H1 (cell line): ENCODE measurements at regions not wholly inside any gene's neighbourhood (a gene's known extent, or its start where the extent isn't known, plus 50 kb on each side); places are given as distances from the start of the nearest gene placed in this dataset.

Experiments used
- CTCF ChIA-PET: fragments of 300-600 bp; sonication (Branson Sonifier 250); formaldehyde crosslinking; loops from one replicate; lab custom pipeline; 2021; ENCODE audit not compliant: partially characterized antibody; lab: Charles Lee
- POLR2A ChIA-PET: fragments of 300-600 bp; sonication (Branson Sonifier 250); formaldehyde crosslinking; loops from one replicate; lab custom pipeline; 2021; ENCODE audit warnings: inconsistent platforms; ENCODE audit not compliant: partially characterized antibody; lab: Charles Lee
- DNase-seq, 2 experiments: peaks; one replicate each; pipeline versions ENCODE4 v3.0.0 to v3.0.0-alpha.2; 2010 to 2022; ENCODE audit warnings: low spot score in 2 of 2, low read depth in 1 of 2, mixed read lengths in 1 of 2
- FAIRE-seq: peaks from 2 replicates; lab custom pipeline; 2011; peaks lifted over from hg19 to GRCh38; lab: Jason Lieb, UNC
- H2AFZ ChIP-seq: 2 replicates; pipeline ENCODE4 v1.8.1; 2012; ENCODE audit warnings: low read length, inconsistent platforms
- H2AK5ac ChIP-seq: 2 replicates; pipeline ENCODE4 v1.6.1; 2013; ENCODE audit warnings: low read depth, low read length
- H2BK120ac ChIP-seq: replicated peaks from 2 replicates; pipeline ENCODE3; 2013; ENCODE audit warnings: low read depth, low read length, inconsistent platforms
- H2BK12ac ChIP-seq: 2 replicates; pipeline ENCODE4 v1.6.1; 2013; ENCODE audit warnings: low read depth, low read length
- H2BK15ac ChIP-seq: 2 replicates; pipeline ENCODE4 v1.6.1; 2013; ENCODE audit warnings: low read length
- H2BK20ac ChIP-seq: 2 replicates; pipeline ENCODE4 v1.6.1; 2013; ENCODE audit warnings: low read length
- H2BK5ac ChIP-seq: 2 replicates; pipeline ENCODE4 v1.6.1; 2013; ENCODE audit warnings: low read depth, low read length
- H3K14ac ChIP-seq: 2 replicates; pipeline ENCODE4 v1.6.1; 2013; ENCODE audit warnings: inconsistent platforms; ENCODE audit not compliant: insufficient read length
- H3K18ac ChIP-seq: 2 replicates; pipeline ENCODE4 v1.6.1; 2013; ENCODE audit warnings: low read length; ENCODE audit errors: extremely low read depth
- H3K23ac ChIP-seq: 2 replicates; pipeline ENCODE4 v1.6.1; 2013; ENCODE audit warnings: inconsistent platforms; ENCODE audit not compliant: insufficient read length
- H3K23me2 ChIP-seq: 2 replicates; pipeline ENCODE4 v1.6.1; 2013; ENCODE audit warnings: low read depth, low read length
- H3K27ac ChIP-seq: 2 replicates; pipeline ENCODE4 v1.6.1; 2011; ENCODE audit warnings: low read depth, low read length, inconsistent platforms
- H3K27me3 ChIP-seq, 4 experiments: replicated peaks in 1 of 4; 1 replicate in 1 of 4; 2 replicates in 3 of 4; pipeline versions ENCODE4 v1.6.1 to v1.8.1; 2011 to 2013; ENCODE audit warnings: low read length in 3 of 4, mild to moderate bottlenecking in 3 of 4, inconsistent platforms in 2 of 4, mixed read lengths in 2 of 4, moderate library complexity in 1 of 4; ENCODE audit not compliant: control insufficient read depth in 3 of 4, insufficient read depth in 3 of 4; ENCODE audit errors: extremely low read depth in 1 of 4
- H3K36me3 ChIP-seq, 4 experiments: 2 replicates each; pipeline versions ENCODE4 v1.6.1 to v1.8.1; 2011 to 2013; ENCODE audit warnings: mild to moderate bottlenecking in 4 of 4, low read length in 3 of 4, moderate library complexity in 2 of 4, control low read depth in 1 of 4, inconsistent platforms in 1 of 4; ENCODE audit not compliant: insufficient read depth in 4 of 4, control insufficient read depth in 2 of 4
- H3K4ac ChIP-seq: replicated peaks from 2 replicates; pipeline ENCODE3; 2013; ENCODE audit warnings: low read length, low read depth, mixed read lengths, inconsistent platforms; ENCODE audit not compliant: insufficient read length
- H3K4me1 ChIP-seq, 4 experiments: replicated peaks in 1 of 4; 1 replicate in 1 of 4; 2 replicates in 3 of 4; pipeline versions ENCODE4 v1.6.1 to v1.8.1; 2011 to 2013; ENCODE audit warnings: low read length in 3 of 4, inconsistent platforms in 2 of 4, mixed read lengths in 1 of 4; ENCODE audit not compliant: insufficient read depth in 4 of 4, control insufficient read depth in 3 of 4
- H3K4me2 ChIP-seq, 2 experiments: 2 replicates each; pipeline versions ENCODE4 v1.6.1 to v1.8.1; 2011 to 2013; ENCODE audit warnings: low read depth in 2 of 2, low read length in 2 of 2, control low read depth in 1 of 2, inconsistent platforms in 1 of 2, mild to moderate bottlenecking in 1 of 2; ENCODE audit not compliant: insufficient read depth in 1 of 2
- H3K4me3 ChIP-seq, 4 experiments: fragments of 200-600, 300-600 bp in 1 of 4; sonication (generic), shearing (Covaris generic), sonication (Bioruptor Twin) in 1 of 4; 2 replicates each; pipeline versions ENCODE4 v1.5.1 to v1.8.1; 2011 to 2016; ENCODE audit warnings: low read length in 4 of 4, low read depth in 3 of 4, control low read depth in 2 of 4, inconsistent platforms in 2 of 4, mild to moderate bottlenecking in 2 of 4, mixed read lengths in 1 of 4, moderate library complexity in 1 of 4; ENCODE audit not compliant: insufficient read depth in 2 of 4; ENCODE audit errors: extremely low read depth in 1 of 4
- H3K56ac ChIP-seq: replicated peaks from 2 replicates; pipeline ENCODE3; 2013; ENCODE audit warnings: low read depth, mild to moderate bottlenecking, mixed read lengths, low read length, inconsistent platforms; ENCODE audit not compliant: insufficient read length
- H3K79me1 ChIP-seq: 2 replicates; pipeline ENCODE4 v1.6.1; 2013; ENCODE audit warnings: low read depth, low read length, control low read depth
- H3K79me2 ChIP-seq, 2 experiments: 2 replicates each; pipeline versions ENCODE4 v1.6.1 to v1.8.1; 2012 to 2013; ENCODE audit warnings: low read length in 2 of 2, mild to moderate bottlenecking in 2 of 2, inconsistent platforms in 1 of 2; ENCODE audit not compliant: insufficient read depth in 2 of 2, control insufficient read depth in 1 of 2
- H3K9ac ChIP-seq, 4 experiments: replicated peaks in 1 of 4; 1 replicate in 1 of 4; 2 replicates in 3 of 4; pipeline versions ENCODE4 v1.6.1 to v1.8.1; 2011 to 2013; ENCODE audit warnings: low read depth in 3 of 4, low read length in 3 of 4, control low read depth in 2 of 4, mild to moderate bottlenecking in 2 of 4, moderate library complexity in 2 of 4, inconsistent platforms in 1 of 4; ENCODE audit errors: extremely low read depth in 1 of 4
- H3K9me3 ChIP-seq, 2 experiments: 2 replicates each; pipeline versions ENCODE4 v1.6.1 to v1.8.1; 2012 to 2013; ENCODE audit warnings: mild to moderate bottlenecking in 2 of 2, moderate library complexity in 2 of 2, control low read depth in 1 of 2, inconsistent platforms in 1 of 2, low read depth in 1 of 2, low read length in 1 of 2, mixed read lengths in 1 of 2; ENCODE audit not compliant: insufficient read depth in 2 of 2
- H4K20me1 ChIP-seq, 2 experiments: replicated peaks in 1 of 2; 2 replicates each; pipeline versions ENCODE3 to v1.8.1; 2011 to 2013; ENCODE audit warnings: inconsistent platforms in 2 of 2, low read length in 2 of 2, mild to moderate bottlenecking in 1 of 2; ENCODE audit not compliant: insufficient read depth in 2 of 2, control insufficient read depth in 1 of 2
- H4K5ac ChIP-seq: 2 replicates; pipeline ENCODE4 v1.6.1; 2013; ENCODE audit warnings: low read length, low read depth, mixed read lengths, inconsistent platforms; ENCODE audit not compliant: insufficient read length
- H4K8ac ChIP-seq: 2 replicates; pipeline ENCODE4 v1.8.0; 2013; ENCODE audit warnings: mild to moderate bottlenecking, moderate library complexity, low read length, inconsistent platforms; ENCODE audit not compliant: insufficient read depth; ENCODE audit errors: extremely low read depth
- H4K91ac ChIP-seq: replicated peaks from 2 replicates; pipeline ENCODE3; 2013; ENCODE audit warnings: low read length, mixed read lengths, inconsistent platforms; ENCODE audit not compliant: insufficient read length
- BRCA1 ChIP-seq: IDR thresholded peaks from 2 replicates; pipeline ENCODE4 v1.6.1; 2012; ENCODE audit warnings: low read depth, low read length, improper control_type of control experiment
- HDAC2 ChIP-seq, 2 experiments: fragments of 300-600 bp in 1 of 2; sonication (generic) in 1 of 2; IDR thresholded peaks; 2 replicates each; pipeline ENCODE4 v1.6.1; 2011 to 2012; ENCODE audit warnings: low read depth in 2 of 2, low read length in 2 of 2, mild to moderate bottlenecking in 2 of 2, moderate library complexity in 2 of 2, borderline replicate concordance in 1 of 2, inconsistent platforms in 1 of 2
- KDM1A ChIP-seq: fragments of 200-600, 300-600 bp; sonication (generic); IDR thresholded peaks from 2 replicates; pipeline ENCODE4 v1.7.1; 2016; ENCODE audit warnings: mild to moderate bottlenecking, low read length, borderline replicate concordance
- KDM4A ChIP-seq: IDR thresholded peaks from one replicate; pipeline ENCODE4 v1.7.1; 2012; ENCODE audit warnings: low read depth, mild to moderate bottlenecking, moderate library complexity, low read length, inconsistent platforms; ENCODE audit not compliant: severe bottlenecking
- MAFK ChIP-seq: IDR thresholded peaks from 2 replicates; pipeline ENCODE4 v1.6.1; 2012; ENCODE audit warnings: low read depth, mild to moderate bottlenecking, improper control_type of control experiment, low read length
- POLR2AphosphoS5 ChIP-seq: IDR thresholded peaks from 2 replicates; pipeline ENCODE4 v1.6.1; 2011; ENCODE audit warnings: low read depth, low read length
- SP1 ChIP-seq: IDR thresholded peaks from 2 replicates; pipeline ENCODE4 v1.6.1; 2011; ENCODE audit warnings: low read depth, low read length
- SRF ChIP-seq: IDR thresholded peaks from 2 replicates; pipeline ENCODE4 v1.6.1; 2011; ENCODE audit warnings: mild to moderate bottlenecking, low read depth, low read length, moderate library complexity
- TEAD4 ChIP-seq: IDR thresholded peaks from 2 replicates; pipeline ENCODE4 v1.6.1; 2012; ENCODE audit warnings: low read depth, low read length, inconsistent platforms, mixed read lengths
- TF ChIP-seq, protein P1 (sequence below): IDR thresholded peaks from 2 replicates; pipeline ENCODE4 v1.6.1; 2012; ENCODE audit warnings: low read length, inconsistent platforms
- TF ChIP-seq, protein P2 (sequence below): IDR thresholded peaks from 2 replicates; pipeline ENCODE4 v1.6.1; 2011; ENCODE audit warnings: low read length, improper control_type of control experiment

DNA sequence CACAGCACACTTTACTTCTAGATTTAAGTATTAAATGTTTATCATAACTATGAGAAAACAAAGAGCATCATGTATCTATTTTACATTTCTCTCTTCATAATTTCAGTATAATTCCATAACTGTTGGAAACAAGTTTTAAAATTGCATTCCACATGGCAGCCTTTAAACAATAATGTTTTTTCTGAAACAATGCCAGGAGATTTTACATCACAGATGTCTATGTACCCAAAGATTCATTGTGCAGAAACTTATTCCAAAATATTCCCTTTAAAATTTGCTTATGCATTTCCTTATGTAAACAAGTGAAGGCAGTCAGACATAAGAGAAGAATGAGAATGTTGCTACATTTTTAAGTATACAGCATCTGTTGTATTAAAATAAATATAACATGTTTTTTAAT, 324.9 kb upstream of the COL8A1 start:
- H3K23ac ChIP-seq = no peak overlapping the region
- H2BK12ac ChIP-seq = no peak overlapping the region
- no peaks in the 10 kb centered on the region for H3K4me1 ChIP-seq
- H3K9me3 ChIP-seq = no peaks in the 10 kb centered on the region
- no peak for DNase-seq
- H4K5ac ChIP-seq = no peak overlapping the region
- H4K8ac ChIP-seq = no peak overlapping the region
- no peak overlapping the region for H2AK5ac ChIP-seq
- no peaks in the 10 kb centered on the region for H3K27me3 ChIP-seq
- H2AFZ ChIP-seq = no peak overlapping the region
- H3K14ac ChIP-seq = no peak overlapping the region
- no peaks in the 10 kb centered on the region for H3K79me1 ChIP-seq
- no peak overlapping the region for H3K4me3 ChIP-seq
- POLR2A ChIA-PET = no interaction called here
- H4K91ac ChIP-seq = no peak overlapping the region
- H3K9ac ChIP-seq = no peak overlapping the region
- H3K27ac ChIP-seq = no peak overlapping the region
- no peak overlapping the region for H2BK15ac ChIP-seq
- H3K36me3 ChIP-seq = no peaks in the 10 kb centered on the region
- H2BK20ac ChIP-seq = no peak overlapping the region
- no peak overlapping the region for H2BK5ac ChIP-seq
- no peaks in the 10 kb centered on the region for H4K20me1 ChIP-seq
- no peak overlapping the region for H3K4me2 ChIP-seq
- H3K4ac ChIP-seq = no peak overlapping the region
- no peaks in the 10 kb centered on the region for H3K23me2 ChIP-seq
- no peak overlapping the region for H2BK120ac ChIP-seq
- H3K18ac ChIP-seq = no peak overlapping the region
- H3K79me2 ChIP-seq = no peaks in the 10 kb centered on the region
- FAIRE-seq = no peak
- CTCF ChIA-PET = no interaction called here
- H3K56ac ChIP-seq = no peak overlapping the region
- TF ChIP-seq KDM1A (no peak), POLR2AphosphoS5 (no peak), SRF (no peak), HDAC2 (IDR thresholded peaks at IDR 0.05; ENCODE audit: borderline replicate concordance in 1 of 2, low read depth in 2 of 2, low read length in 2 of 2) (no peak), MAFK (no peak), TEAD4 (no peak), BRCA1 (no peak), KDM4A (no peak), SP1 (no peak)
- TF ChIP-seq, protein P1, sequence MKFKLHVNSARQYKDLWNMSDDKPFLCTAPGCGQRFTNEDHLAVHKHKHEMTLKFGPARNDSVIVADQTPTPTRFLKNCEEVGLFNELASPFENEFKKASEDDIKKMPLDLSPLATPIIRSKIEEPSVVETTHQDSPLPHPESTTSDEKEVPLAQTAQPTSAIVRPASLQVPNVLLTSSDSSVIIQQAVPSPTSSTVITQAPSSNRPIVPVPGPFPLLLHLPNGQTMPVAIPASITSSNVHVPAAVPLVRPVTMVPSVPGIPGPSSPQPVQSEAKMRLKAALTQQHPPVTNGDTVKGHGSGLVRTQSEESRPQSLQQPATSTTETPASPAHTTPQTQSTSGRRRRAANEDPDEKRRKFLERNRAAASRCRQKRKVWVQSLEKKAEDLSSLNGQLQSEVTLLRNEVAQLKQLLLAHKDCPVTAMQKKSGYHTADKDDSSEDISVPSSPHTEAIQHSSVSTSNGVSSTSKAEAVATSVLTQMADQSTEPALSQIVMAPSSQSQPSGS = no peak
- TF ChIP-seq, protein P2, sequence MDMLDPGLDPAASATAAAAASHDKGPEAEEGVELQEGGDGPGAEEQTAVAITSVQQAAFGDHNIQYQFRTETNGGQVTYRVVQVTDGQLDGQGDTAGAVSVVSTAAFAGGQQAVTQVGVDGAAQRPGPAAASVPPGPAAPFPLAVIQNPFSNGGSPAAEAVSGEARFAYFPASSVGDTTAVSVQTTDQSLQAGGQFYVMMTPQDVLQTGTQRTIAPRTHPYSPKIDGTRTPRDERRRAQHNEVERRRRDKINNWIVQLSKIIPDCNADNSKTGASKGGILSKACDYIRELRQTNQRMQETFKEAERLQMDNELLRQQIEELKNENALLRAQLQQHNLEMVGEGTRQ = no peak
